Upper lobe of left lung (tissue), 4 donors: ENCODE measurements at regions not wholly inside any gene's neighbourhood (a gene's known extent, or its start where the extent isn't known, plus 50 kb on each side); places are given as distances from the start of the nearest gene placed in this dataset.

Source experiments
- CTCF ChIP-seq, 6 experiments: fragments of 450-650 bp in 4 of 6; fragments of 200-600 bp in 2 of 6; sonication (generic) in 2 of 6; IDR thresholded peaks; one replicate each; pipeline ENCODE4 v1.5.1; 2016 to 2019; ENCODE audit warnings: antibody characterized with exemption in 6 of 6
- POLR2A ChIP-seq, 4 donors: fragments of 450-650 bp; IDR thresholded peaks; one replicate each; pipeline ENCODE4 v1.5.1; 2016 to 2017; ENCODE audit warnings: antibody characterized with exemption in 4 of 4, mild to moderate bottlenecking in 2 of 4

GRCh38 chr12:113766131-113766878 is 199.8 kb downstream of the RBM19 start:
- no peak for TF ChIP-seq CTCF (IDR thresholded peaks at IDR 0.05)
- no peak for TF ChIP-seq POLR2A (IDR thresholded peaks at IDR 0.05)
